ENCODE measurements at regions not wholly inside any gene's neighbourhood (a gene's known extent, or its start where the extent isn't known, plus 50 kb on each side); places are given as distances from the start of the nearest gene placed in this dataset.
"Not testable (repeated sequence)": the region's sequence is repeated elsewhere in the genome, so short reads cannot be mapped to it uniquely, and the experiment has no call there.

DNA sequence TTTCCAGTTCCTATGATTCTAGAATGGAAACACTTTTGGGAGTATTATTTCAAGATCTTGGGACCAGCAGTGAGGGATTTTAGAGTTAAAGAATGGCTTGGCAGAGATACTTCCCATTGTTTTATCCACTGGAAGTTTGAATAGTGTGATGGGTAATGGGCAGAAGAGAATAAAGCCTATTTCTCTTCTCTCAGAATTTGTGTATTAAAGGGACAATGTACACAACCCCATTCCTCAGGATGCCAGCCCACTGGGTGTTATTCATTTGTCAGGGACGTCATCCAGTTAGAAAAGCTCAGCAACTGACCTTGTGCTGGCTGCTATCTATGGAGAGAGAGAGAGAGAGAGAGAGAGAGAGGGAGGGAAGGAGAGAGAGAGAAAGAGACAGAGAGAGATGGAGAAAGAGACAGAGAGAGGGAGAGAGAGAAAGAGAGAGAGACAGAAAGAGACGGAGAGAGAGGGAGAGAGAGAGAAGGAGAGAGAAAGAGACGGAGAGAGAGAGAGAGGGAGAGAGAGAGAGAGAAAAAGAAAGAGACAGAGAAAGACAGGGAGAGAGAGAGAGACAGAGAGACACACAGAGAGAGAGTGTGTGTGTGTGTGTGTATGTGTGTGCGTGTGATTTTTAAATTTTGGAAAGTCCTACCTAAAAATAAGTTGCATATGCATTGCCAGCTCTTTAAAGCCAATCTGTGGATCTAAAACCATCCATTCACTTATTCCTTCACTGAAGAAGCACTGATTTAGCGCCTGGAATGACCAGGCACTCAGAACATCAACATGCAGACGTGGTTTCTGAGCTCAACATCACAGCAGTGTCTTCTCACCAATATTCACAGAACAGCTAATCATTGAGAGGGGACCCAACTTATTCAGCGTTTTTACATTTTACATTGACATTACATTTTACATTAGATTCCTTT lies 388.8 kb downstream of the THBS2 start:
- no peak for DNase-seq (ENCODE audit: extremely low read depth, low read depth)

GRCh38 chr6:168863467-168863866 lies 390.2 kb downstream of the THBS2 start:
- no peak for DNase-seq (ENCODE audit: extremely low read depth, low read depth)

GRCh38 chr6:168862346-168862980 lies 391.2 kb downstream of the THBS2 start:
- no peak for DNase-seq (ENCODE audit: extremely low read depth, low read depth)

DNA sequence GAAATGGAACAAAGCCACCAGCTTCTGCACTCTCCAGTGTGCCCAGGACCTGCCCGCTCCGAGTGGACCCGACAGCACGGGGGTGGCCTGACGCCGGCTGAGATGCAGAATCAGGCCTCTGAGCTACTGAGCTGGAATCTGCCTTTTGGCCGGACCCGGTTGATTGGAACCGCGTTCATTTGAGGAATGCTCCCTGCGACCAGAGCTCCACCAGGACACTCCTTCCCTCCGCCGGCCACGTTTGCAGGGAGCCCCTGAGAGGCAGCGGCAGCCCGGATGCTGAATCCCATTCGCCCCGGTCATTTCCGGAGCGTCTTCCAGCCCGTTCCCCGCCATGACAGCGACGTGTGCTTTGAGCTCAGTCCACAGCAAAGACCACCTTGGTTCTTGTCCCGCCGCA lies 392.7 kb downstream of the THBS2 start:
- DNase-seq (ENCODE audit: extremely low read depth, low read depth), result no peak

GRCh38 chr6:168860341-168860740 lies 393.3 kb downstream of the THBS2 start:
- no peak for DNase-seq (ENCODE audit: extremely low read depth, low read depth)

- DNase-seq (ENCODE audit: extremely low read depth, low read depth), result no peak
Measured at GRCh38 chr6:168858926-168859325, 394.7 kb downstream of the THBS2 start.

- DNase-seq (ENCODE audit: extremely low read depth, low read depth), result no peak
Measured at GRCh38 chr6:168856914-168857313, 396.7 kb downstream of the THBS2 start.

- no peak for DNase-seq (ENCODE audit: extremely low read depth, low read depth)
Measured at GRCh38 chr6:168852376-168852884, 401.2 kb downstream of the THBS2 start.

DNA sequence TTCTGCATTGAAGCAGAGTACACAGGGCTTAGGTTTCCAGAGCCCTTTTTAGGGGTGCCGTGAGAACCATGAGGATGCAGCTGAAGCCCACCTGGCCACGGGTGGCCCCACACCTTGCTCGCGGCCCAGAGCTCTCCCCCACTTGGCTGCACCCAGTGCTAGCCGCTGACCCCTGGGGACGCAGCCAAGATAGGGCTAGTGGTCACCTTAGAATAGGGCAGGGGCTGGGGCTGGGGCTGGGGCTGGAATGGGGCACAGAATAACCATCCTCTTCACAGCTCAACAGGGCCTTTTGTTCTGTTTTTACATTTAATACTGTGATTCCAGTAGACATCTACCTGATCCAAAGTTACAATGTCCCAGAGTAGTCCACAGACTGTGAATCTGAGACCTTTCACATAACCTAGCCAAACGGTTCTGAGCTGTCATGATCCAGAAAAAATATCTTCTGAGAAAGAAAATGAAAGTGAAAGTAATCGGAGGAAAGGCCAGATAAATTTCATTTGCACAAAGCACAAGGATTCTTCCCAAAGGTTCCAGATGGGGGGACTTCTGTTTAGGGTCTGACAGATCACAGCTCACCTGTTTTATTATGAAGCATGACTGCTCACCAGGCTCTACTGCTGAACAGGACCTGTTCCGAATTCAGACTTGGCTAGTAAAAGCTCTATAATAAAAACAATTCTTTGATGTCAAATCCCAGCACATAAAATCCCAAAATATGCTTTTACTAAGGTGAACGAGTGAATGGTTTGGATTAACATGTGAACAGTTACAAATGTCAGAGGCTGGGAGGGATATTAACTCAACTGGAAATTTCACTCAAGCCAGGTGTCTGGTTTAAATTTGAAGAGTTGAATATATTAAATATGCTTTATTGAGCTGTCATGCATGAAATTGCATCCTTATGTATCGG lies 401.9 kb downstream of the THBS2 start:
- no peak for DNase-seq (ENCODE audit: extremely low read depth, low read depth)

GRCh38 chr6:168850027-168850736 lies 403.5 kb downstream of the THBS2 start:
- DNase-seq (ENCODE audit: extremely low read depth, low read depth), result not testable (repeated sequence)

GRCh38 chr6:168849459-168849858 lies 404.2 kb downstream of the THBS2 start:
- no peak for DNase-seq (ENCODE audit: extremely low read depth, low read depth)

- no peak for DNase-seq (ENCODE audit: extremely low read depth, low read depth)
Measured at GRCh38 chr6:168848797-168849196, 404.8 kb downstream of the THBS2 start.

GRCh38 chr6:168844821-168845609 lies 404.0 kb downstream of the SMOC2 start:
- DNase-seq (ENCODE audit: extremely low read depth, low read depth), result no peak

DNA sequence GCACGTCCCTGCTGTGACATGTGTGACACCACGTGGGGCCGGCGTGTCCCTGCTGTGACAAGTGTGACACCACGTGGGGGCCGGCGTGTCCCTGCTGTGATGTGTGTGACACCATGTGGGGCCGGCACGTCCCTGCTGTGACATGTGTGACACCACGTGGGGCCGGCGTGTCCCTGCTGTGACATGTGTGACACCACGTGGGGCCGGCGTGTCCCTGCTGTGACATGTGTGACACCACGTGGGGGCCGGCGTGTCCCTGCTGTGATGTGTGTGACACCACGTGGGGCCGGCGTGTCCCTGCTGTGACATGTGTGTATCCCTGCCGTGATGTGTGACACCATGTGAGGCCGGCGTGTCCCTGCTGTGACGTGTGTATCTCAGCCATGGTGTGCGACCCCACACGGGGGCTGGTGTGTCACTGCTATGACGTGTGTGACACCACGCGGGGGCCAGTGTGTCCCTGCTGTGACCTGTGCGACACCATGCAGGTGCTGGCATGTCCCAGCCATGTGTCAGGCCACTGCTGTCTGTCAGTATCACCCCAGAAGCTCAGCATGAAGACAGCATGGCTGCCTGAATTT lies 401.7 kb downstream of the SMOC2 start:
- not testable (repeated sequence) for DNase-seq (ENCODE audit: extremely low read depth, low read depth)

DNA sequence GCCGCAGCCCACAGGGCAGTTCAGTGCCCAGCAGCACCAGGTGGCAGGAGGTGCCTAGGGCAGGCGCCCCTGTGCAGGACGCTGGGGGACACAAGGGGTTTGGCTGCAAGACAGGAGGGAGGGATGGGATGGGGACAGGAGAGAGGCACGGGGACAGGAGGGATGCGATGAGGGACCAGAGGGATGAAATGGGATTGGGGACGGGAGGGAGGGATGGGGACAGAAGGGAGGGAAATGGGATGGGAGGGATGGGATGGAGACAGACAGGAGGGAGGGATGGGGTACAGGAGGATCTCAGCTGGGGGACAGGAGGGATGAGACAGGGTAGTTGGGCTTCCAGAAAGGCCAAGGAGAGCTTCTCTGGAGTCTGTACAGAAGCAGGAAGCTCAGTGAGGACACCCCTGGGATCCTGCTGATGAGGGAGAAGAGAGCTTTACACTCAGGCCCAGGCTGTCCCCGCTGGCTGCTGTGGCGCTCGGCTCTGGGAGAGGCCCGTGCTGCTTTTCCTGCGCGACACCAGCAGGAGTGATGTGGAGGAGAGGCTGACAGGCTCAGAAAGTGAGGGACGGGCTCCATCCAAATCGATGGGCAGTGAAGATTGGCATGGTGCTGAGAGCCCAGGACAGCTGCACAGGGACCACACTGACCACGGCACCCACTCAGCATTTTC lies 400.8 kb downstream of the SMOC2 start:
- DNase-seq (ENCODE audit: extremely low read depth, low read depth), result no peak

GRCh38 chr6:168840932-168841331 lies 399.9 kb downstream of the SMOC2 start:
- DNase-seq (ENCODE audit: extremely low read depth, low read depth), result not testable (repeated sequence)

DNA sequence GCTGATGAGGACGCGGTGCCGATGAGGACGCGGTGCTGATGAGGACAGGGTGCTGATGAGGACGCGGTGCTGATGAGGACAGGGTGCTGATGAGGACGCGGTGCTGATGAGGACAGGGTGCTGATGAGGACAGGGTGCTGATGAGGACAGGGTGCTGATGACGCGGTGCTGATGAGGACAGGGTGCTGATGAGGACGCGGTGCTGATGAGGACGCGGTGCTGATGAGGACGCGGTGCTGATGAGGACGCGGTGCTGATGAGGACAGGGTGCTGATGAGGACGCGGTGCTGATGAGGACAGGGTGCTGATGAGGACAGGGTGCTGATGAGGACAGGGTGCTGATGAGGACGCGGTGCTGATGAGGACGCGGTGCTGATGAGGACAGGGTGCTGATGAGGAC lies 399.3 kb downstream of the SMOC2 start:
- DNase-seq (ENCODE audit: extremely low read depth, low read depth), result not testable (repeated sequence)

- no peak for DNase-seq (ENCODE audit: extremely low read depth, low read depth)
Measured at GRCh38 chr6:168838037-168838399, 397.0 kb downstream of the SMOC2 start.

Data from NCI-H460 (cell line).